ENCODE measurements at regions not wholly inside any gene's neighbourhood (a gene's known extent, or its start where the extent isn't known, plus 50 kb on each side); places are given as distances from the start of the nearest gene placed in this dataset.
A peak's percentile ranks its signal among the peaks of the same experiment; 100 is the strongest.

DNA sequence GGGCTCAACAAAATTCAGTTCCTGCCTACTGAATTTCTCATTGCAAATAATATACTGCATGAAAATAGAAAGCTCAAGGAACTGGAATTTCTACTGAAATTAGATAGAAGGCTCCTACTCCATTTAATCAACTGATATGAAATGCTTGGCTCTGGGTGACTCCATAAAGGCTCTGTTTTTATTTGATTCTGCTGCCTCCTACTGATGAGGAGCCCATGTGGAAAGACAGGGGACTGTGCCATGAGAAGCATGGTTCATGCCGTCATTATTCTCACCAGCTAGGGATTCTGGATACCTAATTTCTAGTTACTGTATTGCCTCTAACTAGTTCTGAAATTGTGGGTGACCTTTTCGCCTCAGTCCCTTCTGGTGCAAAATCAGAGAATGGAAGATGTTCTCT is 366.2 kb upstream of the DPH6 start:
- peak; percentile 10 for DNase-seq (ENCODE audit: low read depth)
- no peak overlapping the region for H3K4me3 ChIP-seq (ENCODE audit: low read length)
- TF ChIP-seq, protein P1, sequence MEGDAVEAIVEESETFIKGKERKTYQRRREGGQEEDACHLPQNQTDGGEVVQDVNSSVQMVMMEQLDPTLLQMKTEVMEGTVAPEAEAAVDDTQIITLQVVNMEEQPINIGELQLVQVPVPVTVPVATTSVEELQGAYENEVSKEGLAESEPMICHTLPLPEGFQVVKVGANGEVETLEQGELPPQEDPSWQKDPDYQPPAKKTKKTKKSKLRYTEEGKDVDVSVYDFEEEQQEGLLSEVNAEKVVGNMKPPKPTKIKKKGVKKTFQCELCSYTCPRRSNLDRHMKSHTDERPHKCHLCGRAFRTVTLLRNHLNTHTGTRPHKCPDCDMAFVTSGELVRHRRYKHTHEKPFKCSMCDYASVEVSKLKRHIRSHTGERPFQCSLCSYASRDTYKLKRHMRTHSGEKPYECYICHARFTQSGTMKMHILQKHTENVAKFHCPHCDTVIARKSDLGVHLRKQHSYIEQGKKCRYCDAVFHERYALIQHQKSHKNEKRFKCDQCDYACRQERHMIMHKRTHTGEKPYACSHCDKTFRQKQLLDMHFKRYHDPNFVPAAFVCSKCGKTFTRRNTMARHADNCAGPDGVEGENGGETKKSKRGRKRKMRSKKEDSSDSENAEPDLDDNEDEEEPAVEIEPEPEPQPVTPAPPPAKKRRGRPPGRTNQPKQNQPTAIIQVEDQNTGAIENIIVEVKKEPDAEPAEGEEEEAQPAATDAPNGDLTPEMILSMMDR (conservative IDR thresholded peaks at IDR 0.05; ENCODE audit: low read length) = peak; percentile 37

DNA sequence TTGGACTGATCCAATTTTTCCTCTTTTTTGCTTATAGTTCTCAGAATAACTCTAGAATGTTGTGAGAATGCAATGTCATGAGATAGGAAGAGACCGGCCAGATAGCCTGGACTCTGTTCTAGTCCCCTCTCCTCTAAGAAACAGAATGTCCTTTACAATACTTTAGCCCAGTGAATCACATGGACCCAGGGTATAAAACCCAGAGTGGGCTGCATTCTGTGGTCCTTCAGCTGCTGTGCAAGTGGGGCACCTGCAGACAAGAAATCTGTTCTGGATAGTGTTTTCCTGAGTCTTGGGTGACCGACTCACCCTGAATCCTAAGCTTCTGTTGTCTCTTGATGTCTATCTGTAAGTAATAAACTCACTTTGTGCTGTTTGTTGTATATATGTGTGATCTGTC is 368.6 kb upstream of the DPH6 start:
- no peak for DNase-seq (ENCODE audit: low read depth)
- no peak overlapping the region for H3K4me3 ChIP-seq (ENCODE audit: low read length)
- TF ChIP-seq, protein P1 (conservative IDR thresholded peaks at IDR 0.05; ENCODE audit: low read length) = no peak

DNA sequence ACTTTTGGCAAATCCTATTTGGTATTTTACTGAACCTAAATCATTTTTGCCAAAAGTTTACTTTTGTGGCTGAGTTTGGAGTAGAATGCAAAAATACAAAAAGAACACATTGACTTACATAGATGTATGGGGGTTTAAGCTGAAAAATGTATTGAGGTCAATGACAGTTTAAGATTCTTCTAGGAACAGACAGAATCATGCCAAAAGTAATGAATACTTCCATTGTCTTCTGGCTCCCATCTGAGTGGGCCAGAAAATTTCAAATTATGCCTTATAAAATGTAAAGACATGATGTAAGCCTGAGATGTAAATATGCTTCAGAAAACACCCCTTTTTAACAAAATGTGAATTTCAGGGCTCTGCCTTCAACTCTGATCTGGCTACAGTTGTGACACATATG is 375.1 kb upstream of the DPH6 start:
- no peak overlapping the region for H3K4me3 ChIP-seq (ENCODE audit: low read length)
- TF ChIP-seq, protein P1 (conservative IDR thresholded peaks at IDR 0.05; ENCODE audit: low read length) = no peak
- DNase-seq (ENCODE audit: low read depth) = no peak

DNA sequence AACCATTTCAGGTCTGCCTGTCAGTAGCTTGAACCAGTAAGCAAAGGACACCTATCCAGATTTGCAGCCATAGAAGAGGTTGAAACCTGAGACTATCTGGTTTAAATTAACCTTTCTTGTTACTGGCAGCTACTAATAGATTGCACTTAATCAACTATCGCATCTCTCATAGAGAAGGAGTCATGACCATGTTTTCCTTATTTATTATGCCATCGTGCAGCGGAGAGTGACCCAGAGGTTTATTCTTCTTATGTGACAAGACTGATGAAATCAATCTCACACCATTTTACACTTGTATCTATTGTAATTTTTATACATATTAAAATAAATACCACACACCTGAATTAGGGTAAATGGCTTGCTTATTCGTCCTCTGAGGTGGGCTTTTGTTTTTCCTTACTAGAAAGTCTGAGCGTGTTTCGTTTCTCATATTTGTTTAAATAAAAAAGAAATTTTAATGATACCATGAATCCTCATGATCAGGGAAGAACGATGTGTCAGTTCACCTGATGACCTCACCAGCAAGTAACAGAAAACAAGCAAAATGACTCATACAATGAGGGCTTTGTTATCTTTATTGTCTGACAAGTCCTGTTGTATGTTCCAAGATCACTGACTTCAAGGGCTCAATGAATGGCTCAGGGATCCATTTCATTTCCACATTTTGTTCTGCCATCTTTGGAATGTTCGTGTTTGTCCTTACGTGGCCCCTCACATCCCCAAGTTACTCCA is 379.5 kb upstream of the DPH6 start:
- TF ChIP-seq, protein P1 (conservative IDR thresholded peaks at IDR 0.05; ENCODE audit: low read length) = no peak

DNA sequence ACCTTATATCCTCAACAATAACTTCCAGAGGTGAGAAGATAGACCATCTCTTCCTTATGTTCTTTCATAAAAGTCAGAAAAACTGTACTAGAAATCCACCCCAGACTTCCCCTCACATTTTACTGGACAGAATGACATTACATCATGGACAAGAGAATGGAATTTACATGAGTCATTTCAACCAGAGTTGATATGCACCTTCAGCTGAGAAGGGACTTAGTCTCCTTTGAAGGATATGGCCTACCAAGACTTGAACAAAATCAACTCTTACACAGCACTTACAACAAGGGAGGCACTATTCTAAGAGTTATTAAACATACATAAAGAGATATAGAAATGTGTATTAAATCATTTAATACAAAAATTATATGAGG is 380.0 kb upstream of the DPH6 start:
- TF ChIP-seq, protein P1 (conservative IDR thresholded peaks at IDR 0.05; ENCODE audit: low read length) = no peak
- DNase-seq (ENCODE audit: low read depth) = peak; percentile 1
- H3K4me3 ChIP-seq (ENCODE audit: low read length) = no peak overlapping the region

More for the DNA sequence above, 379.5 kb upstream of the DPH6 start:
- no peak overlapping the region for H3K4me3 ChIP-seq (ENCODE audit: low read length)
- DNase-seq (ENCODE audit: low read depth) = no peak

DNA sequence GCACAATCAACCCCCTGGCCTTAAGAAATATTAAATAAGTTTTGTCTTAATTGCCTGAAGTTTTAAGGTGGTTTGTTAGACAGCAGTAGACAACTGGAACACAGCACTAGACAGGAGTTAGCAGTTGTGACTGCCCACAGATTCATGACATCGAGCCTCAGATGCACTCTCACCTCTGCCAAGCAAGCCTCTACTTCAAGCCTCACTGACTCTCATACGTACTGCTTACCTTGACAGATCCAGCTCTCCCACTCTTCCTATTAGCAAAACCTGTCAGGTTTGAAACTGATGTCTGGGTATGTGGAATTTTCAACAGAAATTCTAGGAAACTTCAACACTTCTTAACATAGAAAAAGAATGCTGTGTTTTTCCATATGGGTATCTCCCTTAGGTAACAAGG is 382.9 kb upstream of the DPH6 start:
- DNase-seq (ENCODE audit: low read depth) = no peak
- H3K4me3 ChIP-seq (ENCODE audit: low read length) = no peak overlapping the region
- TF ChIP-seq, protein P1 (conservative IDR thresholded peaks at IDR 0.05; ENCODE audit: low read length) = no peak

DNA sequence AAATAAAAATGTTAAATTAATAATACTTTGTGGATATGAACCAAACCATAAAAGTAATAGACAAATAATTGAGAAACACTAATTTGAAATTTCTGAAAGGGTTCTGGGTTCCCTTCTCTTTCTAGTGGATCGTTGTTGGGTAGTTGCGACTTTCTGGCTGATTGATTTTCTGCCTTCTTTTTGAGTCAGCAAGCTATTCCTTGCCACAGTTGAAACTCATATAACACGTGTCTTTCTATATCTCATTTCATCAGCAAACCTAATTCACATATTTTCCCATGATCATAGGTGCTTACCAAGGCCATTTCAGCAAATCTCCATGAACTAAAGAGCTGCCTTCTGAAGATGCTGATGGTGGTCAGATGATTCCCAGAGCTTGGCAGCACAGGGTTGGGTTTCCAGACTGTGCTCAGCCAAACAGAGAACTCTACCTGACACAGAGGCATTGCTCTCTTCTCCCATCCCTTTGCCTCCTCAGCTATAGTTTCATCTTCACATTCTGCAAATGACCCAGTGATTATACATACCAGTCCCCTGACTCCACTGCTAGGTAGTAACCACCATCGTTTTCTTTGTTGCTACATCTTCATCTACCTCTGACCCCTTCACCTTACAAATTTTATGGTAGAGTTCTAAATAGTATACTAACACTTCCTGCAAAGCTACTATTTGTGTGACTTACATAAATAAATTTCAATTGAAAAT is 383.9 kb upstream of the DPH6 start:
- TF ChIP-seq, protein P1 (conservative IDR thresholded peaks at IDR 0.05; ENCODE audit: low read length) = no peak
- H3K4me3 ChIP-seq (ENCODE audit: low read length) = no peak overlapping the region
- DNase-seq (ENCODE audit: low read depth) = no peak

All from AG10803 (cell line).